SK-N-SH (cell line): ENCODE measurements at regions not wholly inside any gene's neighbourhood (a gene's known extent, or its start where the extent isn't known, plus 50 kb on each side); places are given as distances from the start of the nearest gene placed in this dataset.

Experiments
- CTCF ChIA-PET: fragments of 300-600, 350-600 bp; formaldehyde crosslinking; extraction: SDS; loops from one replicate; lab custom pipeline; 2021; lab: Yijun Ruan, JAX
- POLR2A ChIA-PET: fragments of 350-600 bp; sonication (Branson Sonifier 250); formaldehyde crosslinking; extraction: SDS; loops from one replicate; lab custom pipeline; 2020; ENCODE audit warnings: antibody characterized with exemption, inconsistent platforms; lab: Yijun Ruan, JAX
- DNase-seq: peaks from one replicate; pipeline ENCODE4 v3.0.0; 2012
- H2AFZ ChIP-seq: fragments of 200-600 bp; sonication (generic); 2 replicates; pipeline ENCODE4 v1.8.1; 2016; ENCODE audit warnings: antibody characterized with exemption, mild to moderate bottlenecking, low read depth
- H3F3A ChIP-seq: fragments of 200-600 bp; sonication (generic); replicated peaks from 2 replicates; pipeline ENCODE3; 2016; ENCODE audit warnings: antibody characterized with exemption, mild to moderate bottlenecking; ENCODE audit not compliant: insufficient read depth
- H3K27ac ChIP-seq, 2 experiments: fragments of 200-500 bp in 1 of 2; fragments of 200-600 bp in 1 of 2; sonication (Bioruptor generic) in 1 of 2; sonication (generic), shearing (Covaris generic) in 1 of 2; 2 replicates each; pipeline versions ENCODE4 v1.5.1 to v1.6.1; 2014 to 2016; ENCODE audit warnings: low read depth in 2 of 2, inconsistent platforms in 1 of 2, low read length in 1 of 2, mild to moderate bottlenecking in 1 of 2, mixed read lengths in 1 of 2
- H3K27me3 ChIP-seq: fragments of 200-600 bp; sonication (generic), shearing (Covaris generic); 2 replicates; pipeline ENCODE4 v1.6.1; 2016; ENCODE audit warnings: mixed run types; ENCODE audit not compliant: insufficient read depth
- H3K36me3 ChIP-seq, 2 experiments: fragments of 200-500 bp in 1 of 2; fragments of 200-600 bp in 1 of 2; sonication (Bioruptor generic) in 1 of 2; sonication (generic) in 1 of 2; replicated peaks in 1 of 2; 2 replicates each; pipeline versions ENCODE3 to v1.5.1; 2014 to 2016; ENCODE audit warnings: low read length in 1 of 2, mild to moderate bottlenecking in 1 of 2; ENCODE audit not compliant: insufficient read depth in 2 of 2, control insufficient read depth in 1 of 2
- H3K4me1 ChIP-seq, 2 experiments: fragments of 200-500 bp in 1 of 2; fragments of 200-600 bp in 1 of 2; sonication (Bioruptor generic) in 1 of 2; sonication (generic), shearing (Covaris generic) in 1 of 2; 2 replicates each; pipeline versions ENCODE4 v1.5.1 to v1.6.1; 2014 to 2016; ENCODE audit warnings: low read depth in 1 of 2, low read length in 1 of 2, mixed run types in 1 of 2; ENCODE audit not compliant: insufficient read depth in 2 of 2, control insufficient read depth in 1 of 2
- H3K4me2 ChIP-seq: fragments of 200-600 bp; sonication (generic), shearing (Covaris generic); 2 replicates; pipeline ENCODE4 v1.6.1; 2017; ENCODE audit warnings: mixed run types
- H3K4me3 ChIP-seq, 2 experiments: fragments of 200-500 bp in 1 of 2; fragments of 200-600 bp in 1 of 2; sonication (Bioruptor generic) in 1 of 2; sonication (generic), shearing (Covaris generic) in 1 of 2; 2 replicates each; pipeline versions ENCODE4 v1.5.1 to v1.8.1; 2014 to 2016; ENCODE audit warnings: low read depth in 2 of 2, inconsistent platforms in 1 of 2, low read length in 1 of 2, mild to moderate bottlenecking in 1 of 2, mixed read lengths in 1 of 2, moderate library complexity in 1 of 2
- H3K79me2 ChIP-seq: fragments of 200-600 bp; sonication (generic); 2 replicates; pipeline ENCODE4 v1.8.1; 2017; ENCODE audit warnings: mild to moderate bottlenecking; ENCODE audit not compliant: insufficient read depth
- H3K9ac ChIP-seq: fragments of 200-600 bp; sonication (generic); 2 replicates; pipeline ENCODE4 v1.6.1; 2017; ENCODE audit warnings: mixed run types
- H3K9me2 ChIP-seq: fragments of 200-600 bp; sonication (generic); 2 replicates; pipeline ENCODE4 v1.6.1; 2017; ENCODE audit warnings: mixed run types
- H3K9me3 ChIP-seq: fragments of 200-600 bp; sonication (generic); 2 replicates; pipeline ENCODE4 v1.6.1; 2017; ENCODE audit warnings: mixed run types, mild to moderate bottlenecking, moderate library complexity
- H4K20me1 ChIP-seq: fragments of 200-600 bp; sonication (generic); 2 replicates; pipeline ENCODE4 v1.6.1; 2017; ENCODE audit warnings: mild to moderate bottlenecking, mixed run types; ENCODE audit not compliant: insufficient read depth
- CHD2 ChIP-seq: fragments of 150-350 bp; IDR thresholded peaks from 2 replicates; pipeline ENCODE4 v1.6.1; 2018; ENCODE audit warnings: low read length; ENCODE audit not compliant: partially characterized antibody
- EP300 ChIP-seq, 2 experiments: IDR thresholded peaks; 2 replicates each; pipeline versions ENCODE4 v1.4.0 to v1.6.1; 2012; ENCODE audit warnings: borderline replicate concordance in 1 of 2, low read depth in 1 of 2, low read length in 1 of 2
- EZH2phosphoT487 ChIP-seq: fragments of 200-600 bp; sonication (generic); IDR thresholded peaks from 2 replicates; pipeline ENCODE4 v1.6.1; 2017; ENCODE audit warnings: low read depth, mixed run types, mild to moderate bottlenecking, antibody characterized with exemption, moderate library complexity, borderline replicate concordance
- FOSL2 ChIP-seq: IDR thresholded peaks from 2 replicates; pipeline ENCODE4 v1.4.0; 2012; ENCODE audit warnings: low read depth, mild to moderate bottlenecking, moderate library complexity, borderline replicate concordance
- GATA2 ChIP-seq: sonication (generic); formaldehyde crosslinking; IDR thresholded peaks from 2 replicates; pipeline ENCODE4 v1.5.0; 2020; ENCODE audit warnings: mild to moderate bottlenecking, missing genetic modification reagents
- JUND ChIP-seq: IDR thresholded peaks from 2 replicates; pipeline ENCODE4 v1.4.0; 2012
- MEF2A ChIP-seq: IDR thresholded peaks from 2 replicates; pipeline ENCODE4 v1.4.0; 2012; ENCODE audit warnings: low read depth, borderline replicate concordance
- NFIC ChIP-seq: IDR thresholded peaks from 2 replicates; pipeline ENCODE4 v1.4.0; 2012; ENCODE audit warnings: borderline replicate concordance
- NRF1 ChIP-seq: IDR thresholded peaks from 2 replicates; pipeline ENCODE4 v1.6.1; 2012; ENCODE audit warnings: low read depth, mild to moderate bottlenecking, low read length
- RAD21 ChIP-seq: IDR thresholded peaks from 2 replicates; pipeline ENCODE4 v1.6.1; 2012; ENCODE audit warnings: mild to moderate bottlenecking, low read length
- RFX5 ChIP-seq: IDR thresholded peaks from 2 replicates; pipeline ENCODE4 v1.6.1; 2012; ENCODE audit warnings: mild to moderate bottlenecking, improper control_type of control experiment, low read length
- RXRA ChIP-seq: IDR thresholded peaks from 2 replicates; pipeline ENCODE4 v1.4.0; 2012; ENCODE audit warnings: low read depth, mild to moderate bottlenecking, borderline replicate concordance
- SIN3A ChIP-seq: IDR thresholded peaks from 2 replicates; pipeline ENCODE4 v1.6.1; 2012; ENCODE audit warnings: low read depth, mild to moderate bottlenecking, low read length, moderate library complexity, borderline replicate concordance
- SMC3 ChIP-seq: IDR thresholded peaks from 2 replicates; pipeline ENCODE4 v1.6.1; 2012; ENCODE audit warnings: low read depth, low read length, improper control_type of control experiment
- TAF1 ChIP-seq: IDR thresholded peaks from 2 replicates; pipeline ENCODE4 v1.6.1; 2012; ENCODE audit warnings: low read depth, mild to moderate bottlenecking, low read length, moderate library complexity, borderline replicate concordance
- TCF12 ChIP-seq: IDR thresholded peaks from 2 replicates; pipeline ENCODE4 v1.4.0; 2012
- TEAD4 ChIP-seq: IDR thresholded peaks from 2 replicates; pipeline ENCODE4 v1.4.0; 2012; ENCODE audit warnings: mild to moderate bottlenecking, borderline replicate concordance; ENCODE audit not compliant: insufficient read depth
- WGBS: methylation state at CpG from one replicate; pipeline ENCODE4 v1.1.6; 2017; ENCODE audit warnings: low lambda C conversion rate; 5-methylcytosine and 5-hydroxymethylcytosine counted together
- TF ChIP-seq, protein P1 (sequence below): IDR thresholded peaks from 2 replicates; pipeline ENCODE4 v1.6.1; 2012; ENCODE audit warnings: mild to moderate bottlenecking, low read depth, low read length, moderate library complexity
- TF ChIP-seq, protein P2 (sequence below): IDR thresholded peaks from 2 replicates; pipeline ENCODE4; 2012
- TF ChIP-seq, protein P3 (sequence below): IDR thresholded peaks from 2 replicates; pipeline ENCODE4 v1.4.0; 2012; ENCODE audit warnings: low read depth, borderline replicate concordance
- TF ChIP-seq, protein P4 (sequence below): IDR thresholded peaks from 2 replicates; pipeline ENCODE4 v1.4.0; 2012; ENCODE audit warnings: low read depth, borderline replicate concordance
- TF ChIP-seq, protein P5 (sequence below): fragments of 150-350 bp; IDR thresholded peaks from 2 replicates; pipeline ENCODE4 v1.6.1; 2016; ENCODE audit warnings: mild to moderate bottlenecking, low read depth, low read length

DNA sequence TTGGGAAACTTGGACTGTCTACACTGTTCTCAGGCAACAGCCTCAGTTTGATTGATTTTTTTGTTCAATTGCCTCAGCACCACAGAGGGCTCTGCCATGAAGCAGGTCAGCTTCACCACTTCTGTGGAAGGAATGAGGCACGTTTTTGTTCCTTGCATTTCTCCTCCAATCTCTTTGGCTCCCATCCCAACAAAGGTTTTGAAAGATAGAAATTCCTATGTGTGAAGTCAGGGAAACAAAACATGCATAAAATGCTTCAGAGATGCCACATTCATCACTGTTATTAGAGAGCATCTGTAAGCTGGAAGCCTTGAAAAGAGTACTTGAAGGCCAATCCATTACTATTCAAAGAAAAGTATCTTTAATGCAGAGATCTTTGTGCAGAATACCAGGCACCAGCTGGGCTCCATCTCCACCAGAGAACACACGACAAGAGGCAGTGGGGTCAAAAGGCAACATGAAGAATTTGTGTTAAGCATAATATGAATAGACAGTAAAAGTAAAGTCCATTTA lies 249.1 kb upstream of the LYZL1 start:
- H3K36me3 ChIP-seq, result no peaks in the 10 kb centered on the region
- peaks cover 6 to 9% of the 10 kb centered on the region in 2 experiments; a peak in 3 of 4 replicates for H3K4me1 ChIP-seq
- no peaks in the 10 kb centered on the region for H3F3A ChIP-seq
- no peak overlapping the region for H3K9ac ChIP-seq
- no peak overlapping the region for H2AFZ ChIP-seq
- H3K27me3 ChIP-seq, result no peaks in the 10 kb centered on the region
- CTCF ChIA-PET, result interaction anchor here (0.9 kb wide), 1 partner anchor 14 kb away, joined by 3 read pairs; no protein-coding TSS in a partner anchor
- H3K79me2 ChIP-seq, result no peaks in the 10 kb centered on the region
- no peak overlapping the region for H3K27ac ChIP-seq
- POLR2A ChIA-PET, result no interaction called here
- no peak overlapping the region for H3K4me3 ChIP-seq
- H3K4me2 ChIP-seq, result no peak overlapping the region
- H3K9me2 ChIP-seq, result no peaks in the 10 kb centered on the region
- H3K9me3 ChIP-seq, result no peaks in the 10 kb centered on the region
- H4K20me1 ChIP-seq, result no peaks in the 10 kb centered on the region
- 7% methylated on average over 2 of the region's 2 CpGs for WGBS
- DNase-seq, result no peak
- TF ChIP-seq TAF1 (no peak), FOSL2 (peak; percentile 54; the same call in 1 of the 2 replicates), RAD21 (no peak), EZH2phosphoT487 (no peak), EP300 (IDR thresholded peaks at IDR 0.05; ENCODE audit: borderline replicate concordance in 1 of 2, low read depth in 1 of 2, low read length in 1 of 2) (0 out of 4 replicates have a peak, but pooled peaks of 1 of the 2 experiments have one; percentile 30), TEAD4 (no peak), RFX5 (no peak), GATA2 (no peak), NFIC (peak; percentile 47; the same call in 1 of the 2 replicates), JUND (no peak), NRF1 (no peak), SMC3 (no peak), CHD2 (no peak), RXRA (no peak), SIN3A (no peak), MEF2A (no peak), TCF12 (peak; percentile 69)
- TF ChIP-seq, protein P1, sequence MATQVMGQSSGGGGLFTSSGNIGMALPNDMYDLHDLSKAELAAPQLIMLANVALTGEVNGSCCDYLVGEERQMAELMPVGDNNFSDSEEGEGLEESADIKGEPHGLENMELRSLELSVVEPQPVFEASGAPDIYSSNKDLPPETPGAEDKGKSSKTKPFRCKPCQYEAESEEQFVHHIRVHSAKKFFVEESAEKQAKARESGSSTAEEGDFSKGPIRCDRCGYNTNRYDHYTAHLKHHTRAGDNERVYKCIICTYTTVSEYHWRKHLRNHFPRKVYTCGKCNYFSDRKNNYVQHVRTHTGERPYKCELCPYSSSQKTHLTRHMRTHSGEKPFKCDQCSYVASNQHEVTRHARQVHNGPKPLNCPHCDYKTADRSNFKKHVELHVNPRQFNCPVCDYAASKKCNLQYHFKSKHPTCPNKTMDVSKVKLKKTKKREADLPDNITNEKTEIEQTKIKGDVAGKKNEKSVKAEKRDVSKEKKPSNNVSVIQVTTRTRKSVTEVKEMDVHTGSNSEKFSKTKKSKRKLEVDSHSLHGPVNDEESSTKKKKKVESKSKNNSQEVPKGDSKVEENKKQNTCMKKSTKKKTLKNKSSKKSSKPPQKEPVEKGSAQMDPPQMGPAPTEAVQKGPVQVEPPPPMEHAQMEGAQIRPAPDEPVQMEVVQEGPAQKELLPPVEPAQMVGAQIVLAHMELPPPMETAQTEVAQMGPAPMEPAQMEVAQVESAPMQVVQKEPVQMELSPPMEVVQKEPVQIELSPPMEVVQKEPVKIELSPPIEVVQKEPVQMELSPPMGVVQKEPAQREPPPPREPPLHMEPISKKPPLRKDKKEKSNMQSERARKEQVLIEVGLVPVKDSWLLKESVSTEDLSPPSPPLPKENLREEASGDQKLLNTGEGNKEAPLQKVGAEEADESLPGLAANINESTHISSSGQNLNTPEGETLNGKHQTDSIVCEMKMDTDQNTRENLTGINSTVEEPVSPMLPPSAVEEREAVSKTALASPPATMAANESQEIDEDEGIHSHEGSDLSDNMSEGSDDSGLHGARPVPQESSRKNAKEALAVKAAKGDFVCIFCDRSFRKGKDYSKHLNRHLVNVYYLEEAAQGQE, result no peak
- TF ChIP-seq, protein P2, sequence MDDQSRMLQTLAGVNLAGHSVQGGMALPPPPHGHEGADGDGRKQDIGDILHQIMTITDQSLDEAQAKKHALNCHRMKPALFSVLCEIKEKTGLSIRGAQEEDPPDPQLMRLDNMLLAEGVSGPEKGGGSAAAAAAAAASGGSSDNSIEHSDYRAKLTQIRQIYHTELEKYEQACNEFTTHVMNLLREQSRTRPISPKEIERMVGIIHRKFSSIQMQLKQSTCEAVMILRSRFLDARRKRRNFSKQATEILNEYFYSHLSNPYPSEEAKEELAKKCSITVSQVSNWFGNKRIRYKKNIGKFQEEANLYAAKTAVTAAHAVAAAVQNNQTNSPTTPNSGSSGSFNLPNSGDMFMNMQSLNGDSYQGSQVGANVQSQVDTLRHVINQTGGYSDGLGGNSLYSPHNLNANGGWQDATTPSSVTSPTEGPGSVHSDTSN, result peak; percentile 63
- TF ChIP-seq, protein P3, sequence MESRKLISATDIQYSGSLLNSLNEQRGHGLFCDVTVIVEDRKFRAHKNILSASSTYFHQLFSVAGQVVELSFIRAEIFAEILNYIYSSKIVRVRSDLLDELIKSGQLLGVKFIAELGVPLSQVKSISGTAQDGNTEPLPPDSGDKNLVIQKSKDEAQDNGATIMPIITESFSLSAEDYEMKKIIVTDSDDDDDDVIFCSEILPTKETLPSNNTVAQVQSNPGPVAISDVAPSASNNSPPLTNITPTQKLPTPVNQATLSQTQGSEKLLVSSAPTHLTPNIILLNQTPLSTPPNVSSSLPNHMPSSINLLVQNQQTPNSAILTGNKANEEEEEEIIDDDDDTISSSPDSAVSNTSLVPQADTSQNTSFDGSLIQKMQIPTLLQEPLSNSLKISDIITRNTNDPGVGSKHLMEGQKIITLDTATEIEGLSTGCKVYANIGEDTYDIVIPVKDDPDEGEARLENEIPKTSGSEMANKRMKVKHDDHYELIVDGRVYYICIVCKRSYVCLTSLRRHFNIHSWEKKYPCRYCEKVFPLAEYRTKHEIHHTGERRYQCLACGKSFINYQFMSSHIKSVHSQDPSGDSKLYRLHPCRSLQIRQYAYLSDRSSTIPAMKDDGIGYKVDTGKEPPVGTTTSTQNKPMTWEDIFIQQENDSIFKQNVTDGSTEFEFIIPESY, result no peak
- TF ChIP-seq, protein P4, sequence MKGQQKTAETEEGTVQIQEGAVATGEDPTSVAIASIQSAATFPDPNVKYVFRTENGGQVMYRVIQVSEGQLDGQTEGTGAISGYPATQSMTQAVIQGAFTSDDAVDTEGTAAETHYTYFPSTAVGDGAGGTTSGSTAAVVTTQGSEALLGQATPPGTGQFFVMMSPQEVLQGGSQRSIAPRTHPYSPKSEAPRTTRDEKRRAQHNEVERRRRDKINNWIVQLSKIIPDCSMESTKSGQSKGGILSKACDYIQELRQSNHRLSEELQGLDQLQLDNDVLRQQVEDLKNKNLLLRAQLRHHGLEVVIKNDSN, result no peak
- TF ChIP-seq, protein P5, sequence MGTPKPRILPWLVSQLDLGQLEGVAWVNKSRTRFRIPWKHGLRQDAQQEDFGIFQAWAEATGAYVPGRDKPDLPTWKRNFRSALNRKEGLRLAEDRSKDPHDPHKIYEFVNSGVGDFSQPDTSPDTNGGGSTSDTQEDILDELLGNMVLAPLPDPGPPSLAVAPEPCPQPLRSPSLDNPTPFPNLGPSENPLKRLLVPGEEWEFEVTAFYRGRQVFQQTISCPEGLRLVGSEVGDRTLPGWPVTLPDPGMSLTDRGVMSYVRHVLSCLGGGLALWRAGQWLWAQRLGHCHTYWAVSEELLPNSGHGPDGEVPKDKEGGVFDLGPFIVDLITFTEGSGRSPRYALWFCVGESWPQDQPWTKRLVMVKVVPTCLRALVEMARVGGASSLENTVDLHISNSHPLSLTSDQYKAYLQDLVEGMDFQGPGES, result no peak
